ENCODE measurements at regions not wholly inside any gene's neighbourhood (a gene's known extent, or its start where the extent isn't known, plus 50 kb on each side); places are given as distances from the start of the nearest gene placed in this dataset.

- TF ChIP-seq FOXP2 (optimal IDR thresholded peaks at IDR 0.05; ENCODE audit: borderline replicate concordance, extremely low read depth, extremely low read length, insufficient read depth) (no peak), TAF1 (IDR thresholded peaks at IDR 0.05; ENCODE audit: borderline replicate concordance, insufficient read depth, low read length) (no peak), SIN3A (IDR thresholded peaks at IDR 0.05; ENCODE audit: borderline replicate concordance, insufficient read depth, low read length) (no peak), REST (IDR thresholded peaks at IDR 0.05; ENCODE audit: insufficient read depth in 1 of 2, low read depth in 2 of 2, low read length in 2 of 2) (no peak), POLR2AphosphoS5 (IDR thresholded peaks at IDR 0.05; ENCODE audit: low read depth, low read length) (no peak)
Measured at GRCh38 chr4:115770046-115770543, 656.7 kb upstream of the NDST4 start.

Measured in PFSK-1 (cell line).